Activated CD4-positive, alpha-beta T cell treated with anti-CD3 and anti-CD28 coated beads, Interleukin-2, amount 10 ng/mL, durations not matched to agents 24 days and 14 days (primary cell): ENCODE measurements at regions not wholly inside any gene's neighbourhood (a gene's known extent, or its start where the extent isn't known, plus 50 kb on each side); places are given as distances from the start of the nearest gene placed in this dataset.

ENCODE experiments used
- DNase-seq: peaks from one replicate; pipeline ENCODE4 v3.0.0; 2022
- H3K27ac Mint-ChIP-seq: one replicate; pipeline ENCODE4 v1.8.0; 2022; ENCODE audit warnings: mild to moderate bottlenecking, mixed read lengths
- H3K27me3 Mint-ChIP-seq: one replicate; pipeline ENCODE4 v1.8.0; 2022; ENCODE audit warnings: mixed read lengths
- H3K36me3 Mint-ChIP-seq: one replicate; pipeline ENCODE4 v1.8.0; 2022; ENCODE audit warnings: low read depth, mild to moderate bottlenecking, mixed read lengths
- H3K4me1 Mint-ChIP-seq: one replicate; pipeline ENCODE4 v1.8.0; 2021; ENCODE audit warnings: mixed read lengths
- H3K4me3 Mint-ChIP-seq: one replicate; pipeline ENCODE4 v1.8.0; 2022; ENCODE audit warnings: mild to moderate bottlenecking, moderate library complexity, mixed read lengths
- H3K9me3 Mint-ChIP-seq: one replicate; pipeline ENCODE4 v1.8.0; 2021; ENCODE audit warnings: mixed read lengths
- intact Hi-C: fragments of 100-400 bp; cut with micrococcal nuclease; formaldehyde crosslinking; loops from one replicate; pipeline ENCODE4 v1.15.1; 2023

GRCh38 chr13:44321961-44322360, 51.7 kb upstream of the SERP2 start:
- Mint-ChIP-seq H3K27ac (no peak overlapping the region), H3K36me3 (no peaks in the 10 kb centered on the region), H3K27me3 (peaks cover 13% of the 10 kb centered on the region), H3K4me3 (no peak overlapping the region), H3K4me1 (no peaks in the 10 kb centered on the region), H3K9me3 (peaks cover 6% of the 10 kb centered on the region)
- DNase-seq, result no peak
- intact Hi-C loops, result no loop called here

DNA sequence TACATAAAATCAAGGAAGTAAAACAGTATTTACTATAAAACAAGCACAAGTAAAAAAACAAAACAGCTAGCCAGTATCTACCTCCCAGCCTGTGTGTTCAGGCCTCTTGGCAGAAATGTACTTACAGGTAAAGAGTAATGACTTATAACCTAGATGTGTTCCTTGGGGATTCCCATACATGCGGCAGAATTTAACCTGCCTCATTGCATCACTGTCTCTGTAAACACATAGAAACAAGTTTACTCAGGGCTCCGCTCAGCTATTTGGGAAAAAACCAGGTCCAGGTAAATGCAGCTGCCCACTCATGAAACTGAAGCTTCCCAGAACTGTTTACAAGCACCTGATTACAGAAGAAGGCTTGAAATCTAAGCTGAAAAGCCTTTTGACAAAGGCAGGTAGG, 50.7 kb upstream of the SERP2 start:
- DNase-seq, result no peak
- Mint-ChIP-seq H3K27me3 (peaks cover 10% of the 10 kb centered on the region), H3K4me3 (no peak overlapping the region), H3K9me3 (peaks cover 6% of the 10 kb centered on the region), H3K36me3 (no peaks in the 10 kb centered on the region), H3K4me1 (no peaks in the 10 kb centered on the region), H3K27ac (no peak overlapping the region)
- intact Hi-C loops, result no loop called here

DNA sequence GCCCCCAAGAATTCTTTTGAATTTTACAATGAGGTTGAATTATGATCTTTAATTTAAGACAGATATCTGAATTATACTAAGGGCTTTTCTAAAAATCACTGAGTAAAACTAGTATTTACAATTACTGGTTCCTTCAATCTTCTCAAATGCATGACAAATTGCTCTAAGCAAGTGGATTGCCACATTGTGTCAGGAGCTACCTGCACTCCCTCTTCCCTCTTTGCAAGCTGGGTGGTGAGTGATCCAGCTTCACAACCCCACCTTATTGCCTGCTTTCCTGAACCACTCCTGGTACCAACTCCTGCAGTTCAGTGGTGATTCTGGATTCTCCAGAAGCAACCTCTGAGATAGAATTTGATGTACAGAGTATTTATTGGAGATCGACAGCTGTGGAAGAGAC, 49.9 kb upstream of the SERP2 start:
- peaks cover 6% of the 10 kb centered on the region for H3K9me3 Mint-ChIP-seq
- no peaks in the 10 kb centered on the region for H3K4me1 Mint-ChIP-seq
- H3K36me3 Mint-ChIP-seq, result no peaks in the 10 kb centered on the region
- no peak overlapping the region for H3K27ac Mint-ChIP-seq
- no peak for DNase-seq
- peaks cover 10% of the 10 kb centered on the region for H3K27me3 Mint-ChIP-seq
- intact Hi-C loops, result no loop called here
- H3K4me3 Mint-ChIP-seq, result no peak overlapping the region
